ENCODE measurements at regions not wholly inside any gene's neighbourhood (a gene's known extent, or its start where the extent isn't known, plus 50 kb on each side); places are given as distances from the start of the nearest gene placed in this dataset.
"Not testable (repeated sequence)": the region's sequence is repeated elsewhere in the genome, so short reads cannot be mapped to it uniquely, and the experiment has no call there.

GRCh38 chr7:92968502-92968901 is 132.1 kb upstream of the CDK6 start:
- no peak for DNase-seq

GRCh38 chr7:92967238-92967637 is 130.9 kb upstream of the CDK6 start:
- no peak for DNase-seq

GRCh38 chr7:92964141-92964540 is 127.8 kb upstream of the CDK6 start:
- DNase-seq = no peak

GRCh38 chr7:92963566-92963965 is 127.2 kb upstream of the CDK6 start:
- DNase-seq = no peak

- DNase-seq = no peak
These were observed 125.6 kb upstream of the CDK6 start for GRCh38 chr7:92961961-92962360.

- no peak for DNase-seq
These were observed 120.2 kb upstream of the CDK6 start for GRCh38 chr7:92956575-92956974.

- no peak for DNase-seq
These were observed 118.7 kb upstream of the CDK6 start for GRCh38 chr7:92955081-92955480.

- no peak for DNase-seq
These were observed 117.3 kb upstream of the CDK6 start for GRCh38 chr7:92953657-92954056.

GRCh38 chr7:92949748-92950147 is 113.4 kb upstream of the CDK6 start:
- no peak for DNase-seq

- DNase-seq = no peak
These were observed 109.5 kb upstream of the CDK6 start for GRCh38 chr7:92945840-92946239.

GRCh38 chr7:92944633-92945032 is 108.3 kb upstream of the CDK6 start:
- no peak for DNase-seq

GRCh38 chr7:92942706-92943105 is 106.3 kb upstream of the CDK6 start:
- not testable (repeated sequence) for DNase-seq

- DNase-seq = no peak
These were observed 103.4 kb upstream of the CDK6 start for GRCh38 chr7:92939666-92940360.

GRCh38 chr7:92934096-92934495 is 97.7 kb upstream of the CDK6 start:
- DNase-seq = no peak

- DNase-seq = no peak
These were observed 96.1 kb upstream of the CDK6 start for GRCh38 chr7:92932450-92932849.

- no peak for DNase-seq
These were observed 94.0 kb upstream of the CDK6 start for GRCh38 chr7:92930404-92930803.

- no peak for DNase-seq
These were observed 90.3 kb upstream of the CDK6 start for GRCh38 chr7:92926697-92927044.

- DNase-seq = no peak
These were observed 89.7 kb upstream of the CDK6 start for GRCh38 chr7:92925876-92926696.

- DNase-seq = no peak
These were observed 88.4 kb upstream of the CDK6 start for GRCh38 chr7:92924800-92925199.

- DNase-seq = no peak
These were observed 80.9 kb upstream of the CDK6 start for GRCh38 chr7:92917230-92917629.

GRCh38 chr7:92916770-92917224 is 80.4 kb upstream of the CDK6 start:
- DNase-seq = no peak

- no peak for DNase-seq
These were observed 79.0 kb upstream of the CDK6 start for GRCh38 chr7:92915348-92915747.

GRCh38 chr7:92914645-92915044 is 78.3 kb upstream of the CDK6 start:
- DNase-seq = no peak

GRCh38 chr7:92913849-92914248 is 77.5 kb upstream of the CDK6 start:
- no peak for DNase-seq

- no peak for DNase-seq
These were observed 74.6 kb upstream of the CDK6 start for GRCh38 chr7:92910976-92911375.
